ENCODE measurements at regions not wholly inside any gene's neighbourhood (a gene's known extent, or its start where the extent isn't known, plus 50 kb on each side); places are given as distances from the start of the nearest gene placed in this dataset.

- no peaks in the 10 kb centered on the region for H3K36me3 ChIP-seq
- H3K27me3 ChIP-seq = no peaks in the 10 kb centered on the region
- H3K9me3 ChIP-seq = no peaks in the 10 kb centered on the region
- intact Hi-C loops (cut with DNase I; ENCODE audit: low total_unique reads) = no loop called here
- no peaks in the 10 kb centered on the region for H3K4me1 ChIP-seq
- no peak for DNase-seq
- in situ Hi-C loops (cut with MboI; ENCODE audit: low pct_ligation_motif_present in 1 of 4, low pct_unique_long_range_greater_than_20kb in 1 of 4, low sequenced_read_pairs in 3 of 4) = loop anchor here in 1 of 4 donors (25.0 kb wide), 1 partner anchor 299 kb away; no protein-coding TSS in a partner anchor
- H3K4me3 ChIP-seq = no peak overlapping the region
- TF ChIP-seq EP300 (IDR thresholded peaks at IDR 0.05; ENCODE audit: low read depth) (no peak), CTCF (IDR thresholded peaks at IDR 0.05) (no peak), POLR2AphosphoS5 (IDR thresholded peaks at IDR 0.05) (no peak), POLR2A (IDR thresholded peaks at IDR 0.05) (no peak)
- no peak overlapping the region for H3K27ac ChIP-seq
These were observed 74.1 kb upstream of the ANK3 start for GRCh38 chr10:60463746-60464145.

GRCh38 chr10:60461688-60462087, 72.0 kb upstream of the ANK3 start:
- 87 to 89% methylated on average over 7 of the region's 7 CpGs for WGBS, 2 donors (ENCODE audit: low coverage in 1 of 2)
- in situ Hi-C loops (cut with MboI; ENCODE audit: low pct_ligation_motif_present in 1 of 4, low pct_unique_long_range_greater_than_20kb in 1 of 4, low sequenced_read_pairs in 3 of 4) = loop anchor here in 1 of 4 donors (25.0 kb wide), 1 partner anchor 301 kb away; no protein-coding TSS in a partner anchor
- TF ChIP-seq EP300 (IDR thresholded peaks at IDR 0.05; ENCODE audit: low read depth) (no peak), POLR2AphosphoS5 (IDR thresholded peaks at IDR 0.05) (no peak), POLR2A (IDR thresholded peaks at IDR 0.05) (no peak), CTCF (IDR thresholded peaks at IDR 0.05) (no peak)

GRCh38 chr10:60459701-60460457, 70.2 kb upstream of the ANK3 start:
- TF ChIP-seq POLR2A (IDR thresholded peaks at IDR 0.05) (no peak), CTCF (IDR thresholded peaks at IDR 0.05) (no peak), EP300 (IDR thresholded peaks at IDR 0.05; ENCODE audit: low read depth) (no peak), POLR2AphosphoS5 (IDR thresholded peaks at IDR 0.05) (no peak)
- WGBS, 2 donors (ENCODE audit: low coverage in 1 of 2) = 60 to 69% methylated on average over 3 to 4 of the region's 4 CpGs
- in situ Hi-C loops (cut with MboI; ENCODE audit: low pct_ligation_motif_present in 1 of 4, low pct_unique_long_range_greater_than_20kb in 1 of 4, low sequenced_read_pairs in 3 of 4) = loop anchor here in 2 of 4 donors (10.0 to 25.0 kb wide), 2 partner anchors 195 to 302 kb away; no protein-coding TSS in a partner anchor

More at GRCh38 chr10:60461688-60462087, 72.0 kb upstream of the ANK3 start:
- no peak overlapping the region for H3K27ac ChIP-seq
- H3K4me1 ChIP-seq = no peaks in the 10 kb centered on the region
- H3K27me3 ChIP-seq = no peaks in the 10 kb centered on the region
- DNase-seq = no peak
- no peak overlapping the region for H3K4me3 ChIP-seq
- H3K9me3 ChIP-seq = no peaks in the 10 kb centered on the region
- H3K36me3 ChIP-seq = no peaks in the 10 kb centered on the region
- intact Hi-C loops (cut with DNase I; ENCODE audit: low total_unique reads) = no loop called here

GRCh38 chr10:60456053-60456452, 66.4 kb upstream of the ANK3 start:
- no peaks in the 10 kb centered on the region for H3K9me3 ChIP-seq
- H3K36me3 ChIP-seq = no peaks in the 10 kb centered on the region
- intact Hi-C loops (cut with DNase I; ENCODE audit: low total_unique reads) = no loop called here
- in situ Hi-C loops (cut with MboI; ENCODE audit: low pct_ligation_motif_present in 1 of 4, low pct_unique_long_range_greater_than_20kb in 1 of 4, low sequenced_read_pairs in 3 of 4) = loop anchor here in 2 of 4 donors (10.0 to 25.0 kb wide), 2 partner anchors 199 to 306 kb away; no protein-coding TSS in a partner anchor
- H3K4me3 ChIP-seq = no peak overlapping the region
- no peak for DNase-seq
- TF ChIP-seq CTCF (IDR thresholded peaks at IDR 0.05) (no peak), POLR2AphosphoS5 (IDR thresholded peaks at IDR 0.05) (no peak), POLR2A (IDR thresholded peaks at IDR 0.05) (no peak), EP300 (IDR thresholded peaks at IDR 0.05; ENCODE audit: low read depth) (no peak)
- WGBS, 2 donors (ENCODE audit: low coverage in 1 of 2) = 94 to 97% methylated on average over 4 of the region's 4 CpGs
- H3K4me1 ChIP-seq = peaks cover 0 to 5% (median 0%) of the 10 kb centered on the region in 4 donors
- no peaks in the 10 kb centered on the region for H3K27me3 ChIP-seq
- no peak overlapping the region for H3K27ac ChIP-seq

More at GRCh38 chr10:60459701-60460457, 70.2 kb upstream of the ANK3 start:
- no peak for DNase-seq
- no peaks in the 10 kb centered on the region for H3K9me3 ChIP-seq
- intact Hi-C loops (cut with DNase I; ENCODE audit: low total_unique reads) = no loop called here
- H3K4me3 ChIP-seq = no peak overlapping the region
- H3K27me3 ChIP-seq = no peaks in the 10 kb centered on the region
- H3K27ac ChIP-seq = no peak overlapping the region
- H3K4me1 ChIP-seq = no peaks in the 10 kb centered on the region
- H3K36me3 ChIP-seq = no peaks in the 10 kb centered on the region
